Muscle layer of colon (tissue), 2 donors: ENCODE measurements at regions not wholly inside any gene's neighbourhood (a gene's known extent, or its start where the extent isn't known, plus 50 kb on each side); places are given as distances from the start of the nearest gene placed in this dataset.

ENCODE experiments used
- H3K27ac ChIP-seq: one replicate; pipeline ENCODE4 v1.7.0; 2013; ENCODE audit warnings: low read depth, mild to moderate bottlenecking, low read length, moderate library complexity
- H3K27me3 ChIP-seq, 2 donors: one replicate each; pipeline ENCODE4 v1.7.0; 2013; ENCODE audit warnings: low read length in 2 of 2, mild to moderate bottlenecking in 2 of 2; ENCODE audit not compliant: insufficient read depth in 2 of 2, control insufficient read depth in 1 of 2
- H3K36me3 ChIP-seq: one replicate; pipeline ENCODE4 v1.7.0; 2013; ENCODE audit warnings: mild to moderate bottlenecking, low read length; ENCODE audit not compliant: insufficient read depth
- H3K4me1 ChIP-seq: one replicate; pipeline ENCODE4 v1.7.0; 2013; ENCODE audit warnings: mild to moderate bottlenecking, low read length; ENCODE audit not compliant: insufficient read depth
- H3K4me3 ChIP-seq, 2 donors: one replicate each; pipeline ENCODE4 v1.7.0; 2013; ENCODE audit warnings: low read length in 2 of 2, low read depth in 1 of 2, mild to moderate bottlenecking in 1 of 2, moderate library complexity in 1 of 2
- H3K9ac ChIP-seq: one replicate; pipeline ENCODE4 v1.7.0; 2013; ENCODE audit warnings: low read length
- H3K9me3 ChIP-seq: one replicate; pipeline ENCODE4 v1.7.0; 2013; ENCODE audit warnings: mild to moderate bottlenecking, low read length
- donor health status: abdominal sarcoma.
- donor health status: Adenocarcinoma of cecum.

DNA sequence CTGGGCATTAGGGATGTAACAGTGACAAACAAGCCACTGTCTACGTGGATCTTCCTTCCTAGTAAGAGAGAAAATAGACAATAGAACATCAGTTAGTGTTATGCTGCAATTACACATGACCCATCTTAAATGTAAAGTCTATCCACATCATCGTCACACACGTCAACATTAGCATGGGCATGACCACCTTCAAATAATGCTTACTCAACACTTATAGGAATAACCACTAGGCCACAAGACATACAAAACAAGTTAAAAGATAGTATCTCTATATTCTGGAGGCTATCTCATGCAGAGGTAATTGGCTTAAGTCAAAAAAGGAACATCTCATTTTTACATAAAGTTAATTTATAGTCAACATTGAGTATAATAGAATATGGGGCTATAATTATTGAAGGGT is 156.5 kb downstream of the MOXD1 start:
- Histone ChIP-seq H3K4me3 (no peak overlapping the region), H3K27me3 (no peaks in the 10 kb centered on the region), H3K9ac (no peak overlapping the region), H3K4me1 (no peaks in the 10 kb centered on the region), H3K36me3 (no peaks in the 10 kb centered on the region), H3K9me3 (no peaks in the 10 kb centered on the region), H3K27ac (no peak overlapping the region)

DNA sequence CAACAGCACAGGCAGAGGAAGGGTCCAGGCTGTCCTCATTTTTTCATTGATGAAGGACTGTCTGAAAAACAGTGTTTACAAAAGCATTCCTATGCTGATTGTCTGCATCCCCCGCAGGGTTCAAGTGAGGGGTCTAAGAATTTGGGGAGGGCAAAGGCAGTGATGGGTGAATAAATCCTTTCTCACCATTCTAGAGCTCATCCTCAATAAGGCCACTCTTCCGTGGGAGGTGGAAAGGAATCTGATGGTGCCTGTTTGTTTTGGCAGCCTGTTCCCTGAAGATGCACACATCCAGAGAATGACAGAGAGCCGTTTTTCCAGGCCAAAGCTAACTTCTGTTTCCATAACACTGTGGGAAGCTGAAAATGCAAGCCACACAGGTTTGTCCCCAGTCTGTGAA is 164.5 kb downstream of the MOXD1 start:
- Histone ChIP-seq H3K4me1 (no peaks in the 10 kb centered on the region), H3K36me3 (no peaks in the 10 kb centered on the region), H3K4me3 (no peak overlapping the region), H3K9ac (no peak overlapping the region), H3K27me3 (no peaks in the 10 kb centered on the region), H3K9me3 (no peaks in the 10 kb centered on the region), H3K27ac (no peak overlapping the region)

DNA sequence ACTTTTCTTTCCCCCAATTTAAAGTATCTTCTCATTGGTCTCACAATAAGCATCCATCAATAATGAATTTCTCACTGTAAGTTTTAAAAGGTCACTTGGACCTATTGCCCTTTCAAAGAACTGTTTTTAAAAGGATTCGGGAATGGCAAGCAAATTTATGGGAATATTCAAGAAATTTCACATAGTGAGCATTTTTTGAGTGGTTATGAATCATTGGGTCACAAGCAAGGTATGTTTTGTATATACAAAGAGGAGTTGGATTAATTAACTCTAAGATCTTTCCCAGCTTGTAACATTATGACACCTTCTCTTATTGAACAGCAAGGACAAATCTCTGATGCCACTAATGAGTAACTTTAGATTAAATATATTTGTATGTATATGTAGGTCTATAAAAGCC is 165.0 kb downstream of the MOXD1 start:
- no peaks in the 10 kb centered on the region for H3K4me1 ChIP-seq
- no peaks in the 10 kb centered on the region for H3K27me3 ChIP-seq
- H3K4me3 ChIP-seq: no peak overlapping the region
- no peak overlapping the region for H3K9ac ChIP-seq
- no peak overlapping the region for H3K27ac ChIP-seq
- no peaks in the 10 kb centered on the region for H3K9me3 ChIP-seq
- no peaks in the 10 kb centered on the region for H3K36me3 ChIP-seq

DNA sequence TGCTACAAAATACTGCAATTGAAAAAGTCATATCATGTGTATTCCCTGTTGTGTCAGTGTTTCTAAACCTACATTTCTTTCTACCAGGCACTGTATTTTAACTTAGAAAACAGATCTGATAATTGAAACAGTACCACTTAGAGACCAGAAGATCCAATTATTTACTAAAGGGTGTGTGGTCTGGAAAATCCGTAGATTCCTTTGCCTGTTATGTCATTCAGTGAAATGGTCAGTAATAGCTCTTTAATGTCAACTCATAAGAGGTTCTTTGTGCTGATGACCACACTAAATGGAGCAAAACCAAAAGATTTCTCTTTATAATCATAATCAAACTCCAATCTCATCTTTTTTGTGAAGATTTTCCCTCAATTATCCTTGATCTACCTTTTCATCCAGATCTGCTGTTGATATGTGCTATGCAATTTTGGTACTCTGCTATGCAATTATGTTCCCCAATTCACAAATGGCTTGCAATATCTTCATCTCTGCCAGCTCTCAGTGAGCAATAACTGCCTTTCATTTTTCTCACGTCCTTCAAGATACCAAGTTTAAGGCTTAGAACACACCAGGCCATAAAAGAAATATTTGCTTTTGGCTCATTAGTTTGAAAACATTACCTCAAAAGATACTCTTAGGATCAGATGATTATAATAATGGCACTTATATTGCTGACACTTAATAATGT is 165.5 kb downstream of the MOXD1 start:
- H3K27ac ChIP-seq: no peak overlapping the region
- H3K4me1 ChIP-seq: no peaks in the 10 kb centered on the region
- no peaks in the 10 kb centered on the region for H3K27me3 ChIP-seq
- no peaks in the 10 kb centered on the region for H3K36me3 ChIP-seq
- H3K9ac ChIP-seq: no peak overlapping the region
- no peaks in the 10 kb centered on the region for H3K9me3 ChIP-seq
- no peak overlapping the region for H3K4me3 ChIP-seq

DNA sequence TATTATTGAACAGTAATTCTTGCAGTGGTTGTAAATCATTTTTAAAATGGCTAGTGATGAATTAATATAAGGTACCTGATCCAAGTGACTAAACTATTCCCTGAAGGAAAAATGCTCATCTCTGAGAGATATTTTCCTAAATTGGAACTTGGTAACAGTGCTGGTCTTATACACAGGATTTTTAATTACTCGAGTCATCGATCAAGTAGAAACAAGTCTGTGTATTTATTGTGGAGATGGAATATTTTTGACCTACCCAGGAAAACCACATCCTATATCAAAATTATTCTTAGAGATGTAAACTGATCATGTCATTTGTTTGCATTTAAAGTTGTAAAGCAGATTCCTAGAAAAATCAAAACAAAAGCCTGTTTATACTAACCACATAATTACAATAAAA is 166.9 kb downstream of the MOXD1 start:
- no peaks in the 10 kb centered on the region for H3K4me1 ChIP-seq
- H3K27me3 ChIP-seq: no peaks in the 10 kb centered on the region
- H3K36me3 ChIP-seq: no peaks in the 10 kb centered on the region
- H3K4me3 ChIP-seq: no peak overlapping the region
- no peak overlapping the region for H3K9ac ChIP-seq
- H3K9me3 ChIP-seq: no peaks in the 10 kb centered on the region
- H3K27ac ChIP-seq: no peak overlapping the region

DNA sequence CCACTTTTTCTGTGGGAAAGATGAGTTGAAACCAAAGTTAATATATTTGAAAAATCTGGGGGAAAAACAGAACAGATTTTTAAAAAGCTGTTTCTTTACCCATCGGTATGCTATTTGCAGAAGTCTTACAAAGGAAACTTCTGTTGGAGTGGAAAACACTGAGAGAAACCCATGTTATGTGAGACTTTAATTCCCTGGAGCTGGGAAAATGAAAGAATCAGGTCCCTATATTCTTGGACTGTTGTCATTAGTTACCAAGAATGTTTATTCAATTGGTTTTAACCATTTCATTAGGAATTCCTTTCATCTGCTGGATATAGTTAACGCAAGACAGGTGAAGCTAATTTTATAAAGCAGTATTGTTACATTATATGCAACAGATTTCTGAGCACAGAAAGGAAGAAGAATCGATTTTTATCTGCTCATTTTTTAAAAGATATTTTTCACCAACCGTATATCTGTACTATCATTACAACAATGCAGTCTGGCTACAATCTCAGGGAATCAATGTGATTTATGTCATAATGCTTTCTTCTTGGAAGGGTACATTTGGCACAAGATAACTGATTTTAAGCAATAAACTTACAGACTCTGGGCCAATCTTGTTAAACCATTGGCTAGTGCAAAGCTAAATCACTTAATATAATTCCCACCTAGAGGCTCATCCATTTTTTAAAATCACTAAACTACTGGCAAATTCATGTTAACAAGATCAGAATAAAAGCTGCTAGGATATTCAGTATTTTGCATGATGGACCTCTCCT is 170.0 kb downstream of the MOXD1 start:
- H3K4me1 ChIP-seq: no peaks in the 10 kb centered on the region
- no peak overlapping the region for H3K27ac ChIP-seq
- no peaks in the 10 kb centered on the region for H3K36me3 ChIP-seq
- H3K9ac ChIP-seq: no peak overlapping the region
- H3K9me3 ChIP-seq: no peaks in the 10 kb centered on the region
- no peaks in the 10 kb centered on the region for H3K27me3 ChIP-seq
- H3K4me3 ChIP-seq: no peak overlapping the region

DNA sequence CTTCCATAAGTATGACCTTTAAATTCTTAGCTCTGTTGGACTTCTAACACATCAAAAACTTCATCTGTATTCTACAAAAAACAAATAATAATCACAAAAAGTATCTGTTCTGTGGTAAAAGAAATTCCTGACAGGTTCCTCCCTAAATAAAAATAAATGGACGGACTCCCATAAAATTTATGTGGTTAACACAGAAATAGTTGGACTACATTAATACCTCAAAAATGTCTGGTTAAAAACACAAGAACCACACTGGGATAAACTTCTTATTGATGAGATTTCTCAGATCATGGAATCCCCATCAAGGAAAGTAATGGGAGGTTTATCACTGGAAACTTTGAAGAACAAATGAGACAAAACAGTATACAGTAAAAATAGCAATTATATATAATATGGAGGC is 172.4 kb downstream of the MOXD1 start:
- H3K9me3 ChIP-seq: no peaks in the 10 kb centered on the region
- H3K4me3 ChIP-seq: no peak overlapping the region

DNA sequence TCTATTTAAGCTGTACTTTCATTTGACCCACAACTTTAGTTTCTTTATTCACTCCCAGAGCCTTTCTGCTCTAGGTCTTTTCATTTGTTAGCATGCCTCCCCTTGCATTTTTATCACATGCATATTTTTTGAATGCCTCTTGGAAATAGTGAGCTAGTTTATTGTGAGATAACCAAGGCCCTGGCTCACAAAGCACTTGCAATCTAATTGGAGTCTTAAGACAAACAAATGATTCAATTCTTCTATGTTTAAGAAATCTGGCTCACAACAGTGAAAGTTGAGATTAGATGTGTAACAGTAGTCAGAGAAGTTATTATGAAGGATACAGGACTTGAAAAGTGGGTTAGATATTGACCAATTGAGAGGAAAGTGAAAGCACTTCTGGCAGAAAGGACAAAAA is 173.4 kb downstream of the MOXD1 start:
- no peaks in the 10 kb centered on the region for H3K9me3 ChIP-seq
- H3K36me3 ChIP-seq: no peaks in the 10 kb centered on the region
- no peak overlapping the region for H3K4me3 ChIP-seq
- H3K4me1 ChIP-seq: no peaks in the 10 kb centered on the region
- H3K9ac ChIP-seq: no peak overlapping the region
- H3K27ac ChIP-seq: no peak overlapping the region
- H3K27me3 ChIP-seq: no peaks in the 10 kb centered on the region

More for the DNA sequence above, 172.4 kb downstream of the MOXD1 start:
- Histone ChIP-seq H3K36me3 (no peaks in the 10 kb centered on the region), H3K27ac (no peak overlapping the region), H3K4me1 (no peaks in the 10 kb centered on the region), H3K27me3 (no peaks in the 10 kb centered on the region), H3K9ac (no peak overlapping the region)

DNA sequence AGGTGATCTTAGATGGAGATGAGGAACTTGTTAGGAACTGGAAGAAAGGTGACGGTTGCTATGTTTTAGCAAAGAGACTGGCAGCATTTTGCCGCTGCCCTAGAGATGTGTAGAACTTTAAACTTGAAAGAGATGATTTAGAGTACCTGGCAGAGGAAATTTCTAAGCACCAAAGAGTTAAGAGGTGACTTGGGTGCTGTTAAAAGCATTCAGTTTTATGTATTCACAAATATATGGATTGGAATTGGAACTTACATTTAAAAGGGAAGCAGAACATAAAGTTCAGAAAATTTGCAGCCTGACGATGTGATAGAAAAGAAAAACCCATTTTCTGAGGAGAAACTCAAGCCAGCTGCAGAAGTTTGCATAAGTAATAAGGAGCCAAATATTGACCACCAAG is 176.3 kb downstream of the MOXD1 start:
- H3K4me1 ChIP-seq: no peaks in the 10 kb centered on the region
- no peaks in the 10 kb centered on the region for H3K27me3 ChIP-seq
- H3K9ac ChIP-seq: no peak overlapping the region
- H3K9me3 ChIP-seq: no peaks in the 10 kb centered on the region
- H3K4me3 ChIP-seq: no peak overlapping the region
- no peak overlapping the region for H3K27ac ChIP-seq
- no peaks in the 10 kb centered on the region for H3K36me3 ChIP-seq

DNA sequence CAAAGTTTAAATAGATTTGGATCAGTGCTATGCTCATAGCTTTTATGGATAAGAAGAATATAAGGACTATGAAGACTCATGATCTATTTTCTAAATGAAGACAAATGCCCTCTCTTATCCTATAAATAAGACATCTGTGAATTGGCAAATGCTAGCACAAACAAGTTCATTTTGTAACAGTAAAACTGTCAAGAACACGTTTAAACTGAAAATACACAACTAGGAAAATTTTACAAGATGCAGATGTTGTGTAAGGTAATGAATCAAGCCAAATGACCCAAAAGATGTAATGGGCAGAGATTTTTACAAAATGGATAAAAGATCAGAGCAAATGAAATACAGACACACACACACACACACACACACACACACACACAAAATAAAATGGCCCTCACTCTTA is 180.5 kb downstream of the MOXD1 start:
- H3K9ac ChIP-seq: no peak overlapping the region
- no peaks in the 10 kb centered on the region for H3K36me3 ChIP-seq
- no peaks in the 10 kb centered on the region for H3K4me1 ChIP-seq
- H3K4me3 ChIP-seq: no peak overlapping the region
- H3K9me3 ChIP-seq: no peaks in the 10 kb centered on the region
- H3K27ac ChIP-seq: no peak overlapping the region
- no peaks in the 10 kb centered on the region for H3K27me3 ChIP-seq

DNA sequence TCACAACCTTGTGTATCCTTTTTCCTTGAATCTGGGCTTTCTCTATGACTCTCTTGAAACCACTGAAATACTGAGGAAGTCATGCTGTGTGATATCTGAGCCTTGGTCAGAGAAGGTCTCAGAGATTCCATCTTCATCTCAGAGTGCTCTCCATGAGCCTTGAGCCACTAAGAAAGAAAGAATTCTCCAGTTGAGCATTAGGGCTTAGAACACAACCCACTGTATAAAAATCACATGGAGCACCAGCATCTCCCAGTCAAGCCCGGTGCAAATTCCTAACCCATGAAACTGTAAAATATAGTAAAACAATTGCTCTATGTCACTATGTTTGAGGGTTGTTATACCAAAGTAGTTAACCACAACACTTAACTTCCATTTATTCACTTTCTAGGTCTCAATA is 181.4 kb downstream of the MOXD1 start:
- no peaks in the 10 kb centered on the region for H3K36me3 ChIP-seq
- no peaks in the 10 kb centered on the region for H3K27me3 ChIP-seq
- H3K4me1 ChIP-seq: no peaks in the 10 kb centered on the region
- no peak overlapping the region for H3K27ac ChIP-seq
- no peaks in the 10 kb centered on the region for H3K9me3 ChIP-seq
- no peak overlapping the region for H3K9ac ChIP-seq
- no peak overlapping the region for H3K4me3 ChIP-seq
